Peyer's patch (tissue), 4 donors: ENCODE measurements at regions not wholly inside any gene's neighbourhood (a gene's known extent, or its start where the extent isn't known, plus 50 kb on each side); places are given as distances from the start of the nearest gene placed in this dataset.

Experiments used
- DNase-seq, 3 donors: peaks; one replicate each; pipeline ENCODE4 v3.0.0-alpha.2; 2017 to 2019
- H3K27ac ChIP-seq, 4 donors: fragments of 200-600 bp; sonication (generic); one replicate each; pipeline ENCODE4 v1.5.1; 2016 to 2019
- H3K27me3 ChIP-seq, 2 donors: fragments of 200-600 bp; sonication (generic); one replicate each; pipeline ENCODE4 v1.5.1; 2019
- H3K36me3 ChIP-seq, 3 donors: fragments of 200-600 bp; sonication (generic); one replicate each; pipeline ENCODE4 v1.5.1; 2016 to 2019
- H3K4me1 ChIP-seq, 4 donors: fragments of 200-600 bp; sonication (generic); one replicate each; pipeline ENCODE4 v1.5.1; 2016 to 2019
- H3K4me3 ChIP-seq, 4 donors: fragments of 200-600 bp; sonication (generic); 1 replicate in 3 of 4; 2 replicates in 1 of 4; pipeline ENCODE4 v1.5.1; 2016 to 2019; ENCODE audit warnings: mild to moderate bottlenecking in 1 of 4
- H3K9me3 ChIP-seq, 4 donors: fragments of 200-600 bp; sonication (generic); one replicate each; pipeline ENCODE4 v1.5.1; 2016 to 2019; ENCODE audit warnings: mild to moderate bottlenecking in 1 of 4
- CTCF ChIP-seq, 6 experiments: fragments of 450-650 bp in 4 of 6; fragments of 200-600 bp in 2 of 6; sonication (generic) in 1 of 6; IDR thresholded peaks; one replicate each; pipeline ENCODE4 v1.5.1; 2017 to 2019; ENCODE audit warnings: antibody characterized with exemption in 6 of 6, mild to moderate bottlenecking in 3 of 6, moderate library complexity in 1 of 6
- POLR2A ChIP-seq, 2 donors: fragments of 450-650 bp; IDR thresholded peaks; one replicate each; pipeline ENCODE4 v1.5.1; 2017; ENCODE audit warnings: antibody characterized with exemption in 2 of 2, mild to moderate bottlenecking in 2 of 2, moderate library complexity in 2 of 2

- no peak for TF ChIP-seq POLR2A (IDR thresholded peaks at IDR 0.05)
- no peak for TF ChIP-seq CTCF (IDR thresholded peaks at IDR 0.05)
- Histone ChIP-seq H3K36me3 (no peaks in the 10 kb centered on the region), H3K9me3 (no peaks in the 10 kb centered on the region), H3K4me3 (no peak overlapping the region), H3K4me1 (no peaks in the 10 kb centered on the region), H3K27ac (no peak overlapping the region), H3K27me3 (no peaks in the 10 kb centered on the region)
- DNase-seq = no peak
Observed at GRCh38 chr3:181250714-181251113, 261.2 kb upstream of the DNAJC19 start.

GRCh38 chr3:181239441-181239840 lies 249.9 kb upstream of the DNAJC19 start:
- H3K36me3 ChIP-seq = no peaks in the 10 kb centered on the region
- TF ChIP-seq POLR2A (IDR thresholded peaks at IDR 0.05) = no peak
- TF ChIP-seq CTCF (IDR thresholded peaks at IDR 0.05) = no peak
- no peaks in the 10 kb centered on the region for H3K27me3 ChIP-seq
- H3K4me1 ChIP-seq = no peaks in the 10 kb centered on the region
- H3K9me3 ChIP-seq = no peaks in the 10 kb centered on the region
- H3K27ac ChIP-seq = no peak overlapping the region
- no peak overlapping the region for H3K4me3 ChIP-seq
- DNase-seq = no peak

GRCh38 chr3:181230258-181230657 lies 240.7 kb upstream of the DNAJC19 start:
- DNase-seq = no peak
- H3K36me3 ChIP-seq = no peaks in the 10 kb centered on the region
- no peaks in the 10 kb centered on the region for H3K4me1 ChIP-seq
- no peak overlapping the region for H3K27ac ChIP-seq
- H3K4me3 ChIP-seq = no peak overlapping the region
- H3K27me3 ChIP-seq = no peaks in the 10 kb centered on the region
- H3K9me3 ChIP-seq = no peaks in the 10 kb centered on the region
- TF ChIP-seq CTCF (IDR thresholded peaks at IDR 0.05) = no peak
- no peak for TF ChIP-seq POLR2A (IDR thresholded peaks at IDR 0.05)

GRCh38 chr3:181213347-181213746 lies 223.8 kb upstream of the DNAJC19 start:
- Histone ChIP-seq H3K4me1 (no peaks in the 10 kb centered on the region), H3K27ac (no peak overlapping the region), H3K36me3 (no peaks in the 10 kb centered on the region), H3K4me3 (no peak overlapping the region), H3K27me3 (no peaks in the 10 kb centered on the region), H3K9me3 (no peaks in the 10 kb centered on the region)
- DNase-seq = no peak
- TF ChIP-seq POLR2A (IDR thresholded peaks at IDR 0.05) = no peak
- TF ChIP-seq CTCF (IDR thresholded peaks at IDR 0.05) = no peak

GRCh38 chr3:181212271-181212670 lies 222.7 kb upstream of the DNAJC19 start:
- Histone ChIP-seq H3K36me3 (no peaks in the 10 kb centered on the region), H3K27me3 (no peaks in the 10 kb centered on the region), H3K27ac (no peak overlapping the region), H3K4me3 (no peak overlapping the region), H3K9me3 (no peaks in the 10 kb centered on the region), H3K4me1 (no peaks in the 10 kb centered on the region)
- TF ChIP-seq POLR2A (IDR thresholded peaks at IDR 0.05) = no peak
- no peak for TF ChIP-seq CTCF (IDR thresholded peaks at IDR 0.05)
- DNase-seq = no peak

- TF ChIP-seq CTCF (IDR thresholded peaks at IDR 0.05) (peak in 1 of 6 experiments; percentile 5), POLR2A (IDR thresholded peaks at IDR 0.05) (no peak)
- no peak for DNase-seq
- Histone ChIP-seq H3K9me3 (no peaks in the 10 kb centered on the region), H3K4me3 (no peak overlapping the region), H3K27me3 (no peaks in the 10 kb centered on the region), H3K4me1 (no peaks in the 10 kb centered on the region), H3K36me3 (no peaks in the 10 kb centered on the region), H3K27ac (no peak overlapping the region)
Observed at GRCh38 chr3:181210275-181210674, 220.7 kb upstream of the DNAJC19 start.
